ENCODE measurements at regions not wholly inside any gene's neighbourhood (a gene's known extent, or its start where the extent isn't known, plus 50 kb on each side); places are given as distances from the start of the nearest gene placed in this dataset.

GRCh38 chr4:4784379-4784778, 75.1 kb upstream of the MSX1 start:
- TF ChIP-seq CTCF (IDR thresholded peaks at IDR 0.05 in 2 of 3, conservative IDR thresholded peaks at IDR 0.05 in 1 of 3; ENCODE audit: control insufficient read depth in 2 of 3, extremely low read depth in 1 of 3, insufficient read depth in 1 of 3, low read depth in 3 of 3, low read length in 3 of 3) (no peak), BHLHE40 (IDR thresholded peaks at IDR 0.05; ENCODE audit: borderline replicate concordance in 1 of 2, low read depth in 2 of 2, low read length in 1 of 2) (no peak), POLR2A (IDR thresholded peaks at IDR 0.05; ENCODE audit: low read depth, low read length) (no peak), SIN3A (IDR thresholded peaks at IDR 0.05; ENCODE audit: low read depth, low read length) (no peak)
- TF ChIP-seq, protein P1, sequence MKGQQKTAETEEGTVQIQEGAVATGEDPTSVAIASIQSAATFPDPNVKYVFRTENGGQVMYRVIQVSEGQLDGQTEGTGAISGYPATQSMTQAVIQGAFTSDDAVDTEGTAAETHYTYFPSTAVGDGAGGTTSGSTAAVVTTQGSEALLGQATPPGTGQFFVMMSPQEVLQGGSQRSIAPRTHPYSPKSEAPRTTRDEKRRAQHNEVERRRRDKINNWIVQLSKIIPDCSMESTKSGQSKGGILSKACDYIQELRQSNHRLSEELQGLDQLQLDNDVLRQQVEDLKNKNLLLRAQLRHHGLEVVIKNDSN (IDR thresholded peaks at IDR 0.05; ENCODE audit: borderline replicate concordance, extremely low read length, insufficient read depth, low read depth, low read length): no peak

Data from GM12878 (cell line).